Astrocyte (in vitro differentiated cells and primary cell): ENCODE measurements at regions not wholly inside any gene's neighbourhood (a gene's known extent, or its start where the extent isn't known, plus 50 kb on each side); places are given as distances from the start of the nearest gene placed in this dataset.

Experiments used
- EZH2 ChIP-seq: IDR thresholded peaks from 2 replicates; pipeline ENCODE4 v1.6.1; 2012; ENCODE audit warnings: mild to moderate bottlenecking, low read length, inconsistent platforms; ENCODE audit not compliant: insufficient read depth
- TF ChIP-seq, protein P1 (sequence below): IDR thresholded peaks from 2 replicates; pipeline ENCODE4 v1.5.1; 2011; ENCODE audit warnings: low read depth, mild to moderate bottlenecking, inconsistent platforms, low read length, moderate library complexity; ENCODE audit not compliant: insufficient read depth

DNA sequence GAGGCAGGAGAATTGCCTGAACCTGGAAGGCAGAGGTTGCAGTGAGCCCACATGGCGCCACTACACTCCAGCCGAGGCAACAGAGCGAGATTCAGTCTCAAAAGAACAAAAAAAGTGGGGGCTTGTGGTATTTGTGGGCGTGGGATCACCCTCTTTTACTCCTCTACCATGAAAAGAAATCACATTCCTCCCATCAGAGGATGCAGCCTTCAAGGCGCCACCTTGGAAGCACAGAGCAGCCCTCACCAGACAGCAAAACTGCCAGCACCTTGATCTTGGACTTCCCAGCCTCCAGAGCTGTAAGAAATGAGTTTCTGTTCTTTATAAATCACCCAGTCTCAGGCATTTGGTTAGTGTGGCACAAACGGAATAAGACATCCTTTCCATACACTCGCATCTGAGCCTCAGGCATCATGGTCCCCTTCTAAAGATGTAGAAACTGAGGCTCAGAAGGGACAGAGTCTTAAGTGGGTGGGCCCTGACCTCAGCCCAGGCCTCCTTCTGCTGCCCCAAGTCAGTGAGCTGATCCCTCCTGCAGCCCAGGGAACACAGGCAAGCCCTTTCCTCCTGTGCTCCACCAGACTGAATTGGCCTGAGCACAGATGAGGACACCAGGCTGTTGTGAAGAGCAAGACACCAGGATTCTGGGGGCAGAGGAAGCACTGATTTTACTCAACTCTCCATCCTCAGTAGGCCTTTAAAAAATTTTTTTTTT is 201.7 kb upstream of the LINGO1 start:
- TF ChIP-seq, protein P1, sequence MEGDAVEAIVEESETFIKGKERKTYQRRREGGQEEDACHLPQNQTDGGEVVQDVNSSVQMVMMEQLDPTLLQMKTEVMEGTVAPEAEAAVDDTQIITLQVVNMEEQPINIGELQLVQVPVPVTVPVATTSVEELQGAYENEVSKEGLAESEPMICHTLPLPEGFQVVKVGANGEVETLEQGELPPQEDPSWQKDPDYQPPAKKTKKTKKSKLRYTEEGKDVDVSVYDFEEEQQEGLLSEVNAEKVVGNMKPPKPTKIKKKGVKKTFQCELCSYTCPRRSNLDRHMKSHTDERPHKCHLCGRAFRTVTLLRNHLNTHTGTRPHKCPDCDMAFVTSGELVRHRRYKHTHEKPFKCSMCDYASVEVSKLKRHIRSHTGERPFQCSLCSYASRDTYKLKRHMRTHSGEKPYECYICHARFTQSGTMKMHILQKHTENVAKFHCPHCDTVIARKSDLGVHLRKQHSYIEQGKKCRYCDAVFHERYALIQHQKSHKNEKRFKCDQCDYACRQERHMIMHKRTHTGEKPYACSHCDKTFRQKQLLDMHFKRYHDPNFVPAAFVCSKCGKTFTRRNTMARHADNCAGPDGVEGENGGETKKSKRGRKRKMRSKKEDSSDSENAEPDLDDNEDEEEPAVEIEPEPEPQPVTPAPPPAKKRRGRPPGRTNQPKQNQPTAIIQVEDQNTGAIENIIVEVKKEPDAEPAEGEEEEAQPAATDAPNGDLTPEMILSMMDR = no peak
- no peak for TF ChIP-seq EZH2
